Upper lobe of left lung (tissue), 4 donors: ENCODE measurements at regions not wholly inside any gene's neighbourhood (a gene's known extent, or its start where the extent isn't known, plus 50 kb on each side); places are given as distances from the start of the nearest gene placed in this dataset.

Experiments
- EP300 ChIP-seq, 4 donors: sonication (generic); formaldehyde crosslinking; IDR thresholded peaks; one replicate each; pipeline ENCODE4 v1.5.1; 2017; ENCODE audit warnings: antibody characterized with exemption in 4 of 4, control low read depth in 2 of 4
- POLR2A ChIP-seq, 4 donors: fragments of 450-650 bp; IDR thresholded peaks; one replicate each; pipeline ENCODE4 v1.5.1; 2016 to 2017; ENCODE audit warnings: antibody characterized with exemption in 4 of 4, mild to moderate bottlenecking in 2 of 4
- POLR2AphosphoS5 ChIP-seq, 2 donors: sonication (generic); formaldehyde crosslinking; IDR thresholded peaks; one replicate each; pipeline ENCODE4 v1.5.1; 2017; ENCODE audit warnings: antibody characterized with exemption in 2 of 2
- TF ChIP-seq, protein P1 (sequence below), 6 experiments: fragments of 450-650 bp in 4 of 6; fragments of 200-600 bp in 2 of 6; sonication (generic) in 2 of 6; IDR thresholded peaks; one replicate each; pipeline ENCODE4 v1.5.1; 2016 to 2019; ENCODE audit warnings: antibody characterized with exemption in 6 of 6

DNA sequence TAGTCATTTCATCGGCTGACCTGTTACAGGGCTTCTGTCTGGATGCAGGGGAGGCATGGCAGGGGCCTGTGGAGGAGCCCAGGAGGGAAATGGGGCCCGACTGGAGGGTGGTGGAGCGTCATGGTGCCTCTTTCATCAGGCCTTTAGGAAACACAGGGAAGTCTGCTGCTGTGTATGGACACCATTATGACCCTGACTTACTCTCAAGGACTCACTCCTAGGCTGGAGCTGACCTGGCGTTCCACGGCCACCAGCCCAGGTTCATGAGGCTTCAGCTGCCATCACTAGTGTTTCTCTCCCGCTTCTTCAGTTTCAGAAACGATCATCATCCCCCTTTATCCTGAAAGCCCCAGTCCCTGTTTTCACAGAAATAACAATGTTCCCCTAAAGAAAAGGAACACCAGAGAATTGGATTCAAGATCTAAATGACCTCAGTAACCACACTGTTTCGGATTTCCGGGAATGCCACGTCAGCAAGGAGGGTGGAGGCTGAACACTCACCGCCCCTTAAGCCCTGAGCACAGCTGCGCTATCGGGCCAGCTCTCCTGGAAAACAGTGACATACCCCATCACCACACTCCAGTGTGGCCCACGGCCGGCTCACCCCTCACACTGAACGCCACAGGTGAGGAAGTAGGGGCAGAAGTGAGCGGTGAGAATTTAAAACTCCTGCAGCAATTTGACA, 67.6 kb downstream of the SOX1 start:
- TF ChIP-seq, protein P1, sequence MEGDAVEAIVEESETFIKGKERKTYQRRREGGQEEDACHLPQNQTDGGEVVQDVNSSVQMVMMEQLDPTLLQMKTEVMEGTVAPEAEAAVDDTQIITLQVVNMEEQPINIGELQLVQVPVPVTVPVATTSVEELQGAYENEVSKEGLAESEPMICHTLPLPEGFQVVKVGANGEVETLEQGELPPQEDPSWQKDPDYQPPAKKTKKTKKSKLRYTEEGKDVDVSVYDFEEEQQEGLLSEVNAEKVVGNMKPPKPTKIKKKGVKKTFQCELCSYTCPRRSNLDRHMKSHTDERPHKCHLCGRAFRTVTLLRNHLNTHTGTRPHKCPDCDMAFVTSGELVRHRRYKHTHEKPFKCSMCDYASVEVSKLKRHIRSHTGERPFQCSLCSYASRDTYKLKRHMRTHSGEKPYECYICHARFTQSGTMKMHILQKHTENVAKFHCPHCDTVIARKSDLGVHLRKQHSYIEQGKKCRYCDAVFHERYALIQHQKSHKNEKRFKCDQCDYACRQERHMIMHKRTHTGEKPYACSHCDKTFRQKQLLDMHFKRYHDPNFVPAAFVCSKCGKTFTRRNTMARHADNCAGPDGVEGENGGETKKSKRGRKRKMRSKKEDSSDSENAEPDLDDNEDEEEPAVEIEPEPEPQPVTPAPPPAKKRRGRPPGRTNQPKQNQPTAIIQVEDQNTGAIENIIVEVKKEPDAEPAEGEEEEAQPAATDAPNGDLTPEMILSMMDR (IDR thresholded peaks at IDR 0.05), result no peak
- TF ChIP-seq POLR2AphosphoS5 (IDR thresholded peaks at IDR 0.05) (no peak), EP300 (IDR thresholded peaks at IDR 0.05) (no peak), POLR2A (IDR thresholded peaks at IDR 0.05) (no peak)
